ENCODE measurements at regions not wholly inside any gene's neighbourhood (a gene's known extent, or its start where the extent isn't known, plus 50 kb on each side); places are given as distances from the start of the nearest gene placed in this dataset.
"Not testable (repeated sequence)": the region's sequence is repeated elsewhere in the genome, so short reads cannot be mapped to it uniquely, and the experiment has no call there.

DNA sequence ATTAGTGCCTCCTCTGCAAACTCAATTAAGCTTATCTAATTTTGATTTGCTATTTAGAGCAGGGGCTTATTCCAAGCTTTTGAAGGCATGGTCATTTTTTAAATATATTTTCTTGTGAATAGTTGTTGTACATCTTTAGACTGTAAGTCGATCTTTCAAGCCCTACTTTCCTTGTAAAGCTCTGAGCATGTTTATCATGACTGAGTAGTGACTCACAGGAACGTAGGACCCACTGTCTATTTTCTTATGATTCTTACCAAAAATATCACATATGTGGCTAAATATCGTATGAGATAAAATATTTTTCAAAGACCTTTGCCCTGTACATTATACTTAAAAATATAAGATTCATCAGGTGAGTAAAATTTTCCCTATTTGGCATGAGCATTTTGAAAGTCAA is 440.4 kb upstream of the GRIN3A start:
- no peak for DNase-seq (ENCODE audit: low spot score)

- not testable (repeated sequence) for DNase-seq (ENCODE audit: low spot score)
Measured at GRCh38 chr9:102174202-102174601, 435.8 kb upstream of the GRIN3A start.

DNA sequence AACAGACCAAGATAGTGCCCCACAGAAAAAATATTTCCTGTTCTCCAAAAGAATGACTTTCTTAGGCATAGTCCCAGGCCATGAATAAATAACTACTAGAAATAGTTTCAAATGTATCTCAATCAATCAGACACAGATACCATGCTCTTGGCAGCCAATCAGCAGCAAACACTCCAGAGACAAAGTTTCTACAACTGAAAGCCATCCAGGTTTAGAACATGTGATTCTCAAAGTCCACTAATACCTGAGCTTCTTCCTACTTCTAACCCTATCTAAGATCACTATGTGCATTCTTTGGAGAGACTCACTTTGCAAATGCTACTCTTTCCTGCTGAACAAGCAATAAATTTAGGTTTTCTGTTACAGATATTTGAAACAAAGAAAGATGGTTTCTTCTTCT is 425.8 kb upstream of the GRIN3A start:
- DNase-seq (ENCODE audit: low spot score): no peak

GRCh38 chr9:102153081-102153480 is 414.6 kb upstream of the GRIN3A start:
- DNase-seq (ENCODE audit: low spot score): not testable (repeated sequence)

- DNase-seq (ENCODE audit: low spot score): no peak
Measured at GRCh38 chr9:102135768-102136167, 397.3 kb upstream of the GRIN3A start.

GRCh38 chr9:102124465-102124864 is 386.0 kb upstream of the GRIN3A start:
- DNase-seq (ENCODE audit: low spot score): peak; percentile 11

DNA sequence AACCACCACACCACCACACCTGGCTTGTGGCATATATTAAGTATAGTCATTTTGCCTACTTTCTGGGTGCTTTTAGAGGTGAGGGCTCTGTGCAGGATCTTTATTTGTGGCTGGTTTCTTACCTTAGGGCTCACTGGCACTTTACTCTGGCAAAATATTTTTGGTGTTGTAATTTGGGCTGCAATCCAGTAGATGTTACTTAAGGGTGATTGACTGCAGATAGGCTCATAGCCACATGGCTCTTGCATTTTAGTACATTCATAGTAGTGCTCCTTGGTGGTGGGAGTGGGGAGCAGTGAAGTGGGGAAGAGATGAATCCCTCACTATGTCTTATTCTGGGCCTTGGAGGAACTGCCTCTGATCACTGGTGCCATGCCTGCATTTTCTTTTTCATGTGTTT is 376.1 kb upstream of the GRIN3A start:
- no peak for DNase-seq (ENCODE audit: low spot score)

DNA sequence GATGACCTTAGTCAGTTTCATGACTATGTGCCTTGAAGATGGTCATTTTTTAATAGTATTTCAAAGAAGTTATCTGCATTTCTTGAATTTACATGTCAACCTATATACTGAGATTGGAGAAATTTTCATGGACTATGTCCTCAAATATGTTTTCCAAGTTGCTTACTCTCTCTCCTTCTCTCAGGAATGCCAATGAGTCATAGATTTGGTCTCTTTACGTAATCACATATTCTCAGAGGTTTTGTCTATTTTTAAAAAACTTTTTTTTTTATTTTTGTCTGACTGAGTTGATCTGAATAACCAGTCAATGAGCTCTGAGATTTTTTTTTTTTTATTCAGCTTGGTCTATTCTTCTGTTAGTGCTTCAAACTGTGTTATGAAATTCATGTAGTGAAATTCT is 374.7 kb upstream of the GRIN3A start:
- no peak for DNase-seq (ENCODE audit: low spot score)

DNA sequence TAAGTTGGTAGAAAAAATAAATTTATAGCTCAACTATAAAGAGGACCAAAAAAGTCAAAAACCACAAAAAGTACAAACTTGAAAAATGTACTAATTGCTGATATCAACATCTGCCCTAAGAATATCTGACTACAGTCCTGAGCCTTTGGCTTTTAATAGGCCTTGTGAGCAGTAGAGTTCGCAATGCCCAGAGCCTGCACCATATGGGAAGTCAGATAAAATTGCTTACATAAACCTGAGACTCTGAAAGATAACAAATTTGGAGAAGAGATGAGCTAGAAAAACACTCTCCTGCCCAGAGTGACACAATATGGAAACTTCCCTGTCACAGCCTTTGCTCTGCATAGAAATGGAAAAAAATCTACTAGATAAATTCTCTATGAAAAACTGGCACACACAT is 368.0 kb upstream of the GRIN3A start:
- DNase-seq (ENCODE audit: low spot score): no peak

GRCh38 chr9:102101723-102102122 is 363.3 kb upstream of the GRIN3A start:
- no peak for DNase-seq (ENCODE audit: low spot score)

DNA sequence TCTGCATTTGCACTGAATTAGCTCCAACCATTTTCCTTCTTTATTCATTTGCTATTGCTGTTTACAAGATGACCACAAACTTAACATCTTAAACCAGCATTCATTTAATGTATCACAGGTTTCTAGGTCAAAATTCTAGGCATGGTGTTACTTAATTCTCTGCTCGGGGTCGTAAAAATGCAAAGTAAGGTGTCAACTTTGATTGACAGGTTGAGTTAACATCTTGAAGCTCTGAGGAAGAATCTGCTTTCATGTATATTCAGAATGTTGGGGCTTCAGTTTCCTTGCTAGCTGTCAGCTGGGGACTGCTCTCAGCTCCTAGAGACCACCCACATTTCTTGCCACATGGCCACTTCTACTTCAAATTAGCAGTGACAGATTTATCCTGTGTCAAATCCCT is 348.7 kb upstream of the GRIN3A start:
- DNase-seq (ENCODE audit: low spot score): no peak

- DNase-seq (ENCODE audit: low spot score): no peak
Measured at GRCh38 chr9:102085548-102085947, 347.1 kb upstream of the GRIN3A start.

DNA sequence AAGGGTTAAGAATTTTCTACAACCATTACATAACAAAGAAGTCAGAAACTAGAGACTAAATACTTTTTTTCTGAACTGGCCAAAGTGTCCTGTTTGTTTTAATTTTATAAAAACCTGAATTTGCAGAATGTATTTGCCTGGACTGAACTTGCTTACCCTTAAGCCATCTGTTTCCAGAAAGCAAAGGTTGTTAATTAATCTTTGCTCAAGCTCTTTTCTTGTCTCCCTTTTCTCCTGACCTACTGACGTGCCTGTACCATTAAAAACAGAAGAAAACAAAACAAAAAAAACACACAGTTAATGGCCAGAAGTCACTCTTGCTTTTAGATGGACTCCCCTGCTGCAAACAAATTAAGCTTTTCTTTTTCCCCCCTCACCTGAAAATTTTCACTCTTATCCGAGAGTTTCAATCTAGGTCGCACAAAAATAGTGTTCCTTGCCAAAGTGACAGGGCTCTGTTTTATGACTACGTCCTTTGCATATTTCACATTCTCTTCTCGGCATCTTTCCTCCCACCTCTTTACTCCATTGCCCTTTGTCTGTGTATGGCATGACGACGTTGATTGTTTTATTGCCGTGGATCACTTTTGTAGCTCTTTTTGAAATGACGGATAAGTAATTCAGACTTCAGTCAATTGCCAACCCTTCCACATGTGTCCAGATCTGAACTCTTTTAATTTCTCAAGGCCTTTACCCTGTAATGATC is 333.8 kb upstream of the GRIN3A start:
- DNase-seq (ENCODE audit: low spot score): no peak

DNA sequence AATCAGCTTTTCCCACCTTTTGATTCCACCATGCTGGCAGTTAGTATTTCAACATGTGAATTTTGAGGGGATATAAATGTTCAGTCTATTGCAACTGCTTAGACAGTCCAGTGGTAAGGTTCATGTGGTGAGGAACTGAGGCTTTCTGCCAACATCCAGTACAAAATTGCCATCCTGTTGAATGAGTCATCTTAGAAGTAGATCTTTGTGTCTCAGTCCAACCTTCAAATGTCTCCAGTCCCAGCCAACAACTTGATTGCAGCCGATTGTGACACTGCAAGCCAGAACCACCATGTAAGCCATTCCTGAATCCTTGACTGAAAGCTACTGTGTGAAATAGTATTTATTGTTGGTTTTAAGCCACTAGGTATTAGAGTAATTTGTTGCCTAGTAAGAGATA is 331.5 kb upstream of the GRIN3A start:
- no peak for DNase-seq (ENCODE audit: low spot score)

- peak; percentile 3 for DNase-seq (ENCODE audit: low spot score)
Measured at GRCh38 chr9:102054811-102055210, 316.4 kb upstream of the GRIN3A start.

DNA sequence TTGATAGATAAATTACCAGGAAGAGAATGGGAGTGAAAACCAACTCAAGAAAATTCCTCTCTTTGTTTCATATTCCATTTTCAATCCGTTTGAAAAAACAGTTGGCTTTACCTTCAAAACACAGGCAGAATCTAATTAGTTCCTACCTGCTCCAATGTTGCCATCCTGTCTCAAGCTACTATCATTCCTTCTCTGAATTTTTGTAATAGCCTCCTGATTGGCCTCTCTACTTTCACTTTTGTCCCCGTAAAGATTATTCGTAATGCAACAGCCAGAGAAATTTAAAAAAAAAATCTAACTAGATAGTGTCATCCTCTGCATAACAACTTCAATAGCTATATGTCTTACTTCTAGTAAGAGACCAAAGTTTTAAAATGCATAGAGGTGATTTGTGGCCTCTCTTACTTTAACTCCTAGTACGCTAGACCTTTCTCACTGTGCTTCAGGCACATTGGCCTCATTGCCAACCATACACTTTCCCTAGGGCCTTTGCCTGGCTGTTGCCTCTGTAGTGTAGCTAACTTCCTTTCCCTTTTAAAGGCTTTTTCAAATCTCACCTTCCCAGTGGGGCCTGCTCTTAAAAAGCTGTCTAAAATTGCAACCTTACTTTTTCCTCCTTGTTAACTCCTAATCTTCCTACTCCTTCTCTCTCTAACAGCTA is 311.3 kb upstream of the GRIN3A start:
- no peak for DNase-seq (ENCODE audit: low spot score)

DNA sequence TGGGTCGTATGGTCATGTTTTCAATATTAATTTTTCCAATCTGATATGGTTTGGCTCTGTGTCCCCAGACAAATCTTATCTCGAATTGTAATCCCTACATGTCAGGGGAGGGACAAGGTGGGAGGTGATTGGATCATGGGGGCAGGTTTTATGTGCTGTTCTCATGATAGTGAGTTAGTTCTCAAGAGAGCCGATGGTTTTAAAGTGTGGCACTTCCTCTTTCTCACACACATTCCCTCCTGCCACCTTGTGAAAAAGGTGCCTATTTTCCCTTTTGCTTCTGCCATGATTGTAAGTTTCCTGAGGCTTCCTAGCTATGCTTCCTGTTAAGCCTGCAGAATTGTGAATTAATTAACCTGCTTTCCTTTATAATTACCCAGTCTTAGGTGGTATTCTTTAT is 309.1 kb upstream of the GRIN3A start:
- no peak for DNase-seq (ENCODE audit: low spot score)

- DNase-seq (ENCODE audit: low spot score): no peak
Measured at GRCh38 chr9:102044133-102044532, 305.7 kb upstream of the GRIN3A start.

DNA sequence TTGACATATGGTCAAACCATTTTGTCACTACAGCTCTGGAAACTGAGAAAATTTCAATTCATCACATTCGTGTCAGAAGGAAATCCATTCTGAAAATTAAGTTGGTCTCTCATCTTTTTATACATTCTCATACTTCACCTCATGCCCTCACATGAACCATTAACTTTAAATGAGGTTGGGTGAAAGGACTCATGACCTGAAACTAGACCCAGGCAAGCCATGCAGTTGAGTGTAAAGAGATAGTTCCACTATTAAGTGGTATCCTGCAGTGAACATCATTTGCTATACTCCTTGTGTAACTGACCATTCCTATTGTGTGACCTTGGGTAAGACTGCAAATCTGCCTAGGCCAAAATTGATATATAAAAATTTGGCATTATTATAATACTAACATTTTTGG is 299.6 kb upstream of the GRIN3A start:
- no peak for DNase-seq (ENCODE audit: low spot score)

DNA sequence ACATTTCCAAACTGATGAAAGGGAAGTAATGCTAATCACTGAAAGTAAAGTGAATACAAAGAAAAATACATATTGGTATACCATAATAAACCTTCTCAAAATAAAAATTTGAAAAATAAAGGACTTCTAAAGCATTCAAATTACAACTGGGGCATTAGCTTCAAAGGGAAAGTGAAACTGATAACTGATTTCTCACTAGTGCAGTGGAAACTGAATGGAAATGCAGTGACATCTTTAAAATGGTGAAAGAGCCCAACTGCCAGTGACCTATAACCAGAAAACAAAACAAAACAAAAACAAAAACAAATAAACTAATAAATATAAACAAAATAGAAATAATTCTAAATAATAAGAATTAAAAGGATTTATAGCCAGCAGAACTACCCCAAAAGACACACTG is 297.5 kb upstream of the GRIN3A start:
- DNase-seq (ENCODE audit: low spot score): no peak

GRCh38 chr9:102032614-102033013 is 294.2 kb upstream of the GRIN3A start:
- DNase-seq (ENCODE audit: low spot score): no peak

GRCh38 chr9:102000956-102001355 is 262.5 kb upstream of the GRIN3A start:
- DNase-seq (ENCODE audit: low spot score): no peak

DNA sequence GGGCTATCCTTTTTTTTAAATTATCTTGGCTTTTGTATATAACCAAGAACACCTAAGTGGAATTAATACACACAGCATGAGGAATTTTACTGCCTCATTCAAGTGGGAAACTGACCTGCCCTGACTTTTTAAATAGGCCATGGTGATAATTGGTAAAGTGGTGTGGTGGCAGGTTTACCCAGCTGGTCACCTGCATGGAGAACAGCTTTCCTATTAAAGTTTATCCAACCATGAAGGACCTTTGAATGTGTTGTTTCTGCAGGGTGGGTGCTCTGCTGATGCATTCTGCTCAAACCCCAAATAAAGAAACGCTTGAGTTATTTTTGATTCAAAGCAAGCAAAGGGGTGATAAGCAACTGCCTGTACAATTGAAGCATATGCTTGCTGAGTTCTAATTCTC is 261.0 kb upstream of the GRIN3A start:
- no peak for DNase-seq (ENCODE audit: low spot score)

- DNase-seq (ENCODE audit: low spot score): no peak
Measured at GRCh38 chr9:101995231-101995630, 256.8 kb upstream of the GRIN3A start.
